ENCODE measurements at regions not wholly inside any gene's neighbourhood (a gene's known extent, or its start where the extent isn't known, plus 50 kb on each side); places are given as distances from the start of the nearest gene placed in this dataset.

- 79 to 100% methylated on average over 1 to 4 of the region's 6 CpGs for WGBS, 2 experiments (ENCODE audit: extremely low coverage in 1 of 2, insufficient coverage in 1 of 2, insufficient read length in 1 of 2, insufficient replicate concordance in 2 of 2, low coverage in 1 of 2, low lambda C conversion rate in 2 of 2, missing lambda C conversion rate in 1 of 2)
- CTCF ChIA-PET (ENCODE audit: partially characterized antibody): no interaction called here
- FAIRE-seq: no peak
- TF ChIP-seq SRF (IDR thresholded peaks at IDR 0.05; ENCODE audit: low read depth, low read length) (no peak), TAF1 (IDR thresholded peaks at IDR 0.05; ENCODE audit: low read depth, low read length) (no peak), RAD21 (IDR thresholded peaks at IDR 0.05 in 1 of 2, conservative IDR thresholded peaks at IDR 0.05 in 1 of 2; ENCODE audit: low read depth in 2 of 2, low read length in 2 of 2) (no peak), SP1 (IDR thresholded peaks at IDR 0.05; ENCODE audit: low read depth, low read length) (no peak), SIRT6 (IDR thresholded peaks at IDR 0.05; ENCODE audit: low read length) (no peak), ZNF274 (IDR thresholded peaks at IDR 0.05; ENCODE audit: borderline replicate concordance, extremely low read depth, low read length) (no peak), TEAD4 (IDR thresholded peaks at IDR 0.05; ENCODE audit: low read depth, low read length) (no peak), POLR2A (IDR thresholded peaks at IDR 0.05; ENCODE audit: control extremely low read depth in 1 of 2, low read depth in 2 of 2, low read length in 2 of 2) (no peak), CEBPB (IDR thresholded peaks at IDR 0.05; ENCODE audit: low read depth, low read length) (no peak), CHD2 (IDR thresholded peaks at IDR 0.05; ENCODE audit: low read length) (no peak)
Observed at GRCh38 chr14:54202288-54202687, 194.5 kb upstream of the CDKN3 start.

More at GRCh38 chr14:54202288-54202687, 194.5 kb upstream of the CDKN3 start:
- POLR2A ChIA-PET (ENCODE audit: partially characterized antibody): no interaction called here
- no peak overlapping the region for H4K5ac ChIP-seq (ENCODE audit: insufficient read length, low read depth, low read length)
- no peak for DNase-seq (ENCODE audit: low read depth in 1 of 2, low spot score in 2 of 2)
- H2BK12ac ChIP-seq (ENCODE audit: low read depth, low read length): no peak overlapping the region
- no peak overlapping the region for H3K23ac ChIP-seq (ENCODE audit: insufficient read length)
- no peak overlapping the region for H2BK15ac ChIP-seq (ENCODE audit: low read length)
- no peak overlapping the region for H2BK20ac ChIP-seq (ENCODE audit: low read length)
- no peak overlapping the region for H3K14ac ChIP-seq (ENCODE audit: insufficient read length)
- no peaks in the 10 kb centered on the region for H3K27me3 ChIP-seq (replicated peaks in 1 of 4; ENCODE audit: control insufficient read depth in 3 of 4, extremely low read depth in 1 of 4, insufficient read depth in 3 of 4, low read length in 3 of 4)
- no peak overlapping the region for H4K91ac ChIP-seq (replicated peaks; ENCODE audit: insufficient read length, low read length)
- H2AK5ac ChIP-seq (ENCODE audit: low read depth, low read length): no peak overlapping the region
- no peak overlapping the region for H3K56ac ChIP-seq (replicated peaks; ENCODE audit: insufficient read length, low read depth, low read length)
- H3K23me2 ChIP-seq (ENCODE audit: low read depth, low read length): no peaks in the 10 kb centered on the region; the same call in 1 of the 2 replicates
- no peak overlapping the region for H3K4ac ChIP-seq (replicated peaks; ENCODE audit: insufficient read length, low read depth, low read length)
- no peak overlapping the region for H3K4me3 ChIP-seq (ENCODE audit: extremely low read depth in 1 of 4, insufficient read depth in 2 of 4, low read depth in 3 of 4, low read length in 4 of 4)
- no peak overlapping the region for H2AFZ ChIP-seq (ENCODE audit: low read length)
- no peak overlapping the region for H3K9ac ChIP-seq (replicated peaks in 1 of 4; ENCODE audit: extremely low read depth in 1 of 4, low read depth in 3 of 4, low read length in 3 of 4)
- no peak overlapping the region for H2BK120ac ChIP-seq (replicated peaks; ENCODE audit: low read depth, low read length)
- no peaks in the 10 kb centered on the region for H3K79me2 ChIP-seq (ENCODE audit: control insufficient read depth in 1 of 2, insufficient read depth in 2 of 2, low read length in 2 of 2)
- no peaks in the 10 kb centered on the region for H3K79me1 ChIP-seq (ENCODE audit: low read depth, low read length)
- H3K27ac ChIP-seq (ENCODE audit: low read depth, low read length): no peak overlapping the region
- H2BK5ac ChIP-seq (ENCODE audit: low read depth, low read length): no peak overlapping the region
- H3K18ac ChIP-seq (ENCODE audit: extremely low read depth, low read length): no peak overlapping the region
- H4K8ac ChIP-seq (ENCODE audit: extremely low read depth, insufficient read depth, low read length): no peak overlapping the region
- H3K36me3 ChIP-seq (ENCODE audit: control insufficient read depth in 2 of 4, insufficient read depth in 4 of 4, low read length in 3 of 4): no peaks in the 10 kb centered on the region; a peak in 1 of 8 replicates
- peaks cover 9 to 15% of the 10 kb centered on the region in 2 experiments; a peak in 2 of 4 replicates for H3K9me3 ChIP-seq (ENCODE audit: insufficient read depth in 2 of 2, low read depth in 1 of 2, low read length in 1 of 2)
- H3K4me2 ChIP-seq (ENCODE audit: insufficient read depth in 1 of 2, low read depth in 2 of 2, low read length in 2 of 2): no peak overlapping the region
- no peaks in the 10 kb centered on the region for H3K4me1 ChIP-seq (replicated peaks in 1 of 4; ENCODE audit: control insufficient read depth in 3 of 4, insufficient read depth in 4 of 4, low read length in 3 of 4)
- no peaks in the 10 kb centered on the region for H4K20me1 ChIP-seq (replicated peaks in 1 of 2; ENCODE audit: control insufficient read depth in 1 of 2, insufficient read depth in 2 of 2, low read length in 2 of 2)
